ENCODE measurements at regions not wholly inside any gene's neighbourhood (a gene's known extent, or its start where the extent isn't known, plus 50 kb on each side); places are given as distances from the start of the nearest gene placed in this dataset.

GRCh38 chr4:153061971-153062370 is 125.8 kb downstream of the FHDC1 start:
- peaks cover 0 to 13% (median 5%) of the 10 kb centered on the region in 3 donors for H3K27me3 ChIP-seq (ENCODE audit: control insufficient read depth in 3 of 3, insufficient read depth in 3 of 3, low read length in 3 of 3)
- no peak overlapping the region for H3K4me3 ChIP-seq (ENCODE audit: low read length in 3 of 3)
- H3K27ac ChIP-seq (ENCODE audit: low read depth, low read length) = no peak overlapping the region
- H3K9ac ChIP-seq (ENCODE audit: low read depth in 1 of 3, low read length in 3 of 3) = no peak overlapping the region
- H3K36me3 ChIP-seq (ENCODE audit: control insufficient read depth in 3 of 3, insufficient read depth in 3 of 3, low read length in 3 of 3) = no peaks in the 10 kb centered on the region
- H3K9me3 ChIP-seq (ENCODE audit: control insufficient read depth in 3 of 3, low read length in 3 of 3) = no peaks in the 10 kb centered on the region
- H3K4me1 ChIP-seq (ENCODE audit: control insufficient read depth in 3 of 3, insufficient read depth in 3 of 3, low read length in 3 of 3) = no peaks in the 10 kb centered on the region

DNA sequence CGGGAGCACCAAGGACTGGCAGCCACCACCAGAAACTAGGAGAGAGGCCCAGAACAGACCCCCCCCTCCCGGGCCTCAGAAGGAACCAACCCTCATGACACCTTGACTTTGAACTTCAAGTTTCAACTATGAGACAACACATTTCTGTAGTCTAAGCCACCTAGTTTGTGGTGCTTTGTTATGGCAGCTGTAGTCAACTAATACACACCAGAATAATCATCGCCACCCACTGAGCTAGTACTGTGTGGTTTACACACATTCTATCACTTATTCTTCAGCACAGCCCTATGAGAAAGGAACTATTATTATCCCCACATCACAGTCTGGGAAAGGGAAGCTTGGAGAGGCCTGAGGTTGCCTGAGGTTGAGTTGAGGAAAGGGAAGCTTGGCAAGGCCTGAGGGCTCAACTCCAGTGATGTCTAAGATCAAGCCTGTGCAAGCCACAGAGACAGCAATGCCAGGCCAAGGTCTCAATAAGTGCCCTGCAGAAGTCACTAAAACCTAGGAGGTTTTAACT is 126.6 kb downstream of the FHDC1 start:
- Histone ChIP-seq H3K4me1 (ENCODE audit: control insufficient read depth in 3 of 3, insufficient read depth in 3 of 3, low read length in 3 of 3) (no peaks in the 10 kb centered on the region), H3K4me3 (ENCODE audit: low read length in 3 of 3) (no peak overlapping the region), H3K9ac (ENCODE audit: low read depth in 1 of 3, low read length in 3 of 3) (no peak overlapping the region), H3K27me3 (ENCODE audit: control insufficient read depth in 3 of 3, insufficient read depth in 3 of 3, low read length in 3 of 3) (peaks cover 0 to 7% (median under 1%) of the 10 kb centered on the region in 3 donors), H3K9me3 (ENCODE audit: control insufficient read depth in 3 of 3, low read length in 3 of 3) (no peaks in the 10 kb centered on the region), H3K36me3 (ENCODE audit: control insufficient read depth in 3 of 3, insufficient read depth in 3 of 3, low read length in 3 of 3) (no peaks in the 10 kb centered on the region), H3K27ac (ENCODE audit: low read depth, low read length) (no peak overlapping the region)

DNA sequence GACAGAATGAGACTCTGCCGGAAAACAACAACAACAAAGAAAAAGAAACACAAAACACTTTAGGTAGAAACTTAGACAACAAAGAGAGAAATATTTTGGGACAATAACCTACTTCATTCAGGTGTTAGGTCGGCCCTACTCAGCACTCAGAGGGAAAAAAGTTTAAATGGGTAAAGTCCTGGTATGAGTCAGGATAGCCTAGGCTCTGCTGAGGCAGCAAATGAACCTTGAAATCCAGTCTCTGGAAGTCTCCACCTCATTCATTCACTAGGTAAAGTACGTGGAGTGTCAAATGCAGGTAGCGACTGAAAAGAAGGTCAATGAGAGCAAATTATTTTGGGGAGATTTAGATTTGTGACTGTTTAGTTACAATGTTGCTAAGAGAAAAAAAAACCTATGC is 127.4 kb downstream of the FHDC1 start:
- H3K4me3 ChIP-seq (ENCODE audit: low read length in 3 of 3) = no peak overlapping the region
- no peaks in the 10 kb centered on the region for H3K9me3 ChIP-seq (ENCODE audit: control insufficient read depth in 3 of 3, low read length in 3 of 3)
- H3K4me1 ChIP-seq (ENCODE audit: control insufficient read depth in 3 of 3, insufficient read depth in 3 of 3, low read length in 3 of 3) = no peaks in the 10 kb centered on the region
- no peak overlapping the region for H3K27ac ChIP-seq (ENCODE audit: low read depth, low read length)
- no peak overlapping the region for H3K9ac ChIP-seq (ENCODE audit: low read depth in 1 of 3, low read length in 3 of 3)
- H3K27me3 ChIP-seq (ENCODE audit: control insufficient read depth in 3 of 3, insufficient read depth in 3 of 3, low read length in 3 of 3) = peaks cover 0 to 5% (median 0%) of the 10 kb centered on the region in 3 donors
- no peaks in the 10 kb centered on the region for H3K36me3 ChIP-seq (ENCODE audit: control insufficient read depth in 3 of 3, insufficient read depth in 3 of 3, low read length in 3 of 3)

DNA sequence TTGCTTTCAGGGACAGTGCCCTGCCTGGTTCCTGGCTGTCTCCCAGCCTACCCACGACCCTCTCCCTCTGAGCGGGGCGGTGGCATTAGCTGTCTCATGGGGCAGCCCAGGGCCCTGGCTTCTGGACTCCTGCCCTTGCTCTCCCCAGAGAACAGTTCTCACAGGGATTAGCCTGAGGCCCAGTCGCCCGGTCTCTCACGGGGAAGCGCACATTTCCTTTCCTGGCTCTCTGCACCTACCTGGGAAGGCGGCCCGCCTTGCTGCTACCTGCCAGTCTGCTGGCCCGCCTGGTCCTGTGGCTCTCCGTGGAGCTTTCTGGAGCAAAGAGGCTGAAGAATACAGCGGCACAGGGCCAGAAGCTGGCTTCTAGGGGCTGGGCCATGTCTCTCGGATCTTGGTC is 128.4 kb downstream of the FHDC1 start:
- Histone ChIP-seq H3K36me3 (ENCODE audit: control insufficient read depth in 3 of 3, insufficient read depth in 3 of 3, low read length in 3 of 3) (no peaks in the 10 kb centered on the region), H3K9ac (ENCODE audit: low read depth in 1 of 3, low read length in 3 of 3) (no peak overlapping the region), H3K9me3 (ENCODE audit: control insufficient read depth in 3 of 3, low read length in 3 of 3) (no peaks in the 10 kb centered on the region), H3K4me1 (ENCODE audit: control insufficient read depth in 3 of 3, insufficient read depth in 3 of 3, low read length in 3 of 3) (no peaks in the 10 kb centered on the region), H3K27me3 (ENCODE audit: control insufficient read depth in 3 of 3, insufficient read depth in 3 of 3, low read length in 3 of 3) (peaks cover 0 to 5% (median 0%) of the 10 kb centered on the region in 3 donors), H3K4me3 (ENCODE audit: low read length in 3 of 3) (no peak overlapping the region), H3K27ac (ENCODE audit: low read depth, low read length) (no peak overlapping the region)

DNA sequence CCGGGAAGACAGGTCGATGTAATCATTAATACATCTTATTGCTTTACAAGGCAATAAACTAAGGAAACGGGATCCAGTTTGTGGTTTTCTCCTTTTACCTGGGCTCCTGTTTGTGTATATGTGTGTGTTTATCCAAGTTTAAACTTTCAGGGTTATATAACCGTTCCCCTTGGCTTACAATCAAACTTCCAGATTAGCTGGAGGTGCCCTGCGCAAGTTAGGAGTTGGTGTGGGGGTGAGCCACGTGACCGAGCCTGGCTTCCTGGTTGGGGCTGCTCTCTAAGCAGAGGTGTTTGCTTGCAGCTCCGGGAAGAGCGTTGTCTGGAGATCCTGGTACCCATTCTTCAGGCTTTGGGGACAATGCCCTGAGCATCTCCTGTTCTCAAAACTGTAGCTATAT is 129.2 kb downstream of the FHDC1 start:
- H3K36me3 ChIP-seq (ENCODE audit: control insufficient read depth in 3 of 3, insufficient read depth in 3 of 3, low read length in 3 of 3) = no peaks in the 10 kb centered on the region
- no peak overlapping the region for H3K4me3 ChIP-seq (ENCODE audit: low read length in 3 of 3)
- H3K27me3 ChIP-seq (ENCODE audit: control insufficient read depth in 3 of 3, insufficient read depth in 3 of 3, low read length in 3 of 3) = peaks cover 0 to under 1% (median 0%) of the 10 kb centered on the region in 3 donors
- no peaks in the 10 kb centered on the region for H3K4me1 ChIP-seq (ENCODE audit: control insufficient read depth in 3 of 3, insufficient read depth in 3 of 3, low read length in 3 of 3)
- no peak overlapping the region for H3K27ac ChIP-seq (ENCODE audit: low read depth, low read length)
- no peaks in the 10 kb centered on the region for H3K9me3 ChIP-seq (ENCODE audit: control insufficient read depth in 3 of 3, low read length in 3 of 3)
- no peak overlapping the region for H3K9ac ChIP-seq (ENCODE audit: low read depth in 1 of 3, low read length in 3 of 3)

- Histone ChIP-seq H3K4me1 (ENCODE audit: control insufficient read depth in 3 of 3, insufficient read depth in 3 of 3, low read length in 3 of 3) (no peaks in the 10 kb centered on the region), H3K9ac (ENCODE audit: low read depth in 1 of 3, low read length in 3 of 3) (no peak overlapping the region), H3K27me3 (ENCODE audit: control insufficient read depth in 3 of 3, insufficient read depth in 3 of 3, low read length in 3 of 3) (no peaks in the 10 kb centered on the region), H3K36me3 (ENCODE audit: control insufficient read depth in 3 of 3, insufficient read depth in 3 of 3, low read length in 3 of 3) (no peaks in the 10 kb centered on the region), H3K4me3 (ENCODE audit: low read length in 3 of 3) (no peak overlapping the region), H3K9me3 (ENCODE audit: control insufficient read depth in 3 of 3, low read length in 3 of 3) (no peaks in the 10 kb centered on the region), H3K27ac (ENCODE audit: low read depth, low read length) (no peak overlapping the region)
Measured at GRCh38 chr4:153067376-153067775, 131.3 kb downstream of the FHDC1 start.

- Histone ChIP-seq H3K27ac (ENCODE audit: low read depth, low read length) (no peak overlapping the region), H3K9me3 (ENCODE audit: control insufficient read depth in 3 of 3, low read length in 3 of 3) (no peaks in the 10 kb centered on the region), H3K4me1 (ENCODE audit: control insufficient read depth in 3 of 3, insufficient read depth in 3 of 3, low read length in 3 of 3) (no peaks in the 10 kb centered on the region), H3K36me3 (ENCODE audit: control insufficient read depth in 3 of 3, insufficient read depth in 3 of 3, low read length in 3 of 3) (no peaks in the 10 kb centered on the region), H3K4me3 (ENCODE audit: low read length in 3 of 3) (no peak overlapping the region), H3K9ac (ENCODE audit: low read depth in 1 of 3, low read length in 3 of 3) (no peak overlapping the region), H3K27me3 (ENCODE audit: control insufficient read depth in 3 of 3, insufficient read depth in 3 of 3, low read length in 3 of 3) (no peaks in the 10 kb centered on the region)
Measured at GRCh38 chr4:153068751-153069150, 132.6 kb downstream of the FHDC1 start.

DNA sequence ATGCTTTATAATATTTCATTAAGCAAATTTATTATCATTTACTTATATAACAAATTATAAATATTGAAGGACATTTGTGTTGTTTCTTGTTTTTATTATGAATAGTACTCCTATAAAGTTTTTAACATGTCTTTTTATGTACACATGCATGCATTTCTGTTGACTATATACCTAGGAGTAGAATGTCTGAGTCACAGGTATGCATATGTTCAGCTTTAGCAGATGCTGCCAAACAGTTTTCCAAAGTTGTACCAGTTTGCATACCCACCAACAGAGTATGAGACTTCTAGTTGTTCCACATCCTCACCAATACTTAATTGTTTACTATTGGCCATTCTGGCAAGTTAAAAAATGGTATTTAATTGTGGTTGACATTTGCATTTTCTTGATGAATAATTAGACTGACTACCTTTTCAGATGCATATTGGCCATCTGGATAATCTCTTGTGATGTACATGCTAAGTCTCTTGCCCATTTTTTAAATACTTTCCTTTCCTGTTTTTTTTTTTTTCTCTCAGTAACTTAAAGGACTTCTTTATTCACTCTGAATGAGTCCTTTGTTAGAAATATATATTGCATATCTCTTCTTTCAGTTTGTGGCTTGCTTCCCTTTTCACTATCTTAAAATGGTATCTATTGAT is 132.2 kb upstream of the TRIM2 start:
- H3K36me3 ChIP-seq (ENCODE audit: control insufficient read depth in 3 of 3, insufficient read depth in 3 of 3, low read length in 3 of 3) = no peaks in the 10 kb centered on the region
- no peak overlapping the region for H3K9ac ChIP-seq (ENCODE audit: low read depth in 1 of 3, low read length in 3 of 3)
- H3K27ac ChIP-seq (ENCODE audit: low read depth, low read length) = no peak overlapping the region
- no peaks in the 10 kb centered on the region for H3K27me3 ChIP-seq (ENCODE audit: control insufficient read depth in 3 of 3, insufficient read depth in 3 of 3, low read length in 3 of 3)
- H3K9me3 ChIP-seq (ENCODE audit: control insufficient read depth in 3 of 3, low read length in 3 of 3) = no peaks in the 10 kb centered on the region
- H3K4me1 ChIP-seq (ENCODE audit: control insufficient read depth in 3 of 3, insufficient read depth in 3 of 3, low read length in 3 of 3) = no peaks in the 10 kb centered on the region
- H3K4me3 ChIP-seq (ENCODE audit: low read length in 3 of 3) = no peak overlapping the region

- no peaks in the 10 kb centered on the region for H3K27me3 ChIP-seq (ENCODE audit: control insufficient read depth in 3 of 3, insufficient read depth in 3 of 3, low read length in 3 of 3)
- no peak overlapping the region for H3K9ac ChIP-seq (ENCODE audit: low read depth in 1 of 3, low read length in 3 of 3)
- H3K36me3 ChIP-seq (ENCODE audit: control insufficient read depth in 3 of 3, insufficient read depth in 3 of 3, low read length in 3 of 3) = no peaks in the 10 kb centered on the region
- H3K4me3 ChIP-seq (ENCODE audit: low read length in 3 of 3) = no peak overlapping the region
- H3K4me1 ChIP-seq (ENCODE audit: control insufficient read depth in 3 of 3, insufficient read depth in 3 of 3, low read length in 3 of 3) = no peaks in the 10 kb centered on the region
- no peaks in the 10 kb centered on the region for H3K9me3 ChIP-seq (ENCODE audit: control insufficient read depth in 3 of 3, low read length in 3 of 3)
- no peak overlapping the region for H3K27ac ChIP-seq (ENCODE audit: low read depth, low read length)
Measured at GRCh38 chr4:153072661-153073060, 131.6 kb upstream of the TRIM2 start.

DNA sequence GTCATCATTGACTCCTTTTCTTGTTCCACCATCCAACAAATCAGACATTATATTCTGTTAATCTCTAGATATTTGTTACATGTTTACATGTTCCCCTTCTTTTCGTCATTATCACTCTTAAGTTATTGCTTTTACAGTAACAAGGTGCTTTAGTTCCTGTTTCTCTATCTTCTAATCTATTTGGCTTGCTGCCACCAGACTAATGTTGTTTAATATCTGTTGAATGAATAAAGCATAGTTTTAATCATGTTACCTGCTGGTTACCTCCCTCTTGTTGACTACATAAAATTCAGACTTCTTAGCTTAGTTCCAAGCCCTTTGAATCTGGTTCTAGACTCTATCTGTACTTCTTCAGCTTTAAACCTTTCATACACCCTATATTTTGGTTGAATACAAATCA is 129.8 kb upstream of the TRIM2 start:
- Histone ChIP-seq H3K4me1 (ENCODE audit: control insufficient read depth in 3 of 3, insufficient read depth in 3 of 3, low read length in 3 of 3) (no peaks in the 10 kb centered on the region), H3K27me3 (ENCODE audit: control insufficient read depth in 3 of 3, insufficient read depth in 3 of 3, low read length in 3 of 3) (no peaks in the 10 kb centered on the region), H3K27ac (ENCODE audit: low read depth, low read length) (no peak overlapping the region), H3K9ac (ENCODE audit: low read depth in 1 of 3, low read length in 3 of 3) (no peak overlapping the region), H3K36me3 (ENCODE audit: control insufficient read depth in 3 of 3, insufficient read depth in 3 of 3, low read length in 3 of 3) (no peaks in the 10 kb centered on the region), H3K4me3 (ENCODE audit: low read length in 3 of 3) (no peak overlapping the region), H3K9me3 (ENCODE audit: control insufficient read depth in 3 of 3, low read length in 3 of 3) (no peaks in the 10 kb centered on the region)
